OCI-LY1 (cell line): ENCODE measurements at regions not wholly inside any gene's neighbourhood (a gene's known extent, or its start where the extent isn't known, plus 50 kb on each side); places are given as distances from the start of the nearest gene placed in this dataset.
"Not testable (repeated sequence)": the region's sequence is repeated elsewhere in the genome, so short reads cannot be mapped to it uniquely, and the experiment has no call there.

Experiments used
- CTCF ChIP-seq: fragments of 200-600 bp; sonication (generic), shearing (Covaris generic); IDR thresholded peaks from 2 replicates; pipeline ENCODE4 v1.5.1; 2017; ENCODE audit warnings: mild to moderate bottlenecking, antibody characterized with exemption, low read length, moderate library complexity, mixed read lengths
- EZH2 ChIP-seq: fragments of 200-600 bp; sonication (generic), shearing (Covaris generic); IDR thresholded peaks from 2 replicates; pipeline ENCODE4 v1.8.0; 2017; ENCODE audit warnings: borderline replicate concordance, mixed run types, mild to moderate bottlenecking, antibody characterized with exemption, low read length, moderate library complexity, mixed read lengths

GRCh38 chr12:74600817-74601216 lies 63.2 kb downstream of the ATXN7L3B start:
- TF ChIP-seq CTCF, EZH2: not testable (repeated sequence)
